HG03354 (cell line): ENCODE measurements at regions not wholly inside any gene's neighbourhood (a gene's known extent, or its start where the extent isn't known, plus 50 kb on each side); places are given as distances from the start of the nearest gene placed in this dataset.

Experiments used
- ATAC-seq: cut with Tn5 transposase; IDR thresholded peaks from one replicate; pipeline ENCODE4 v1.9.1; 2021; ENCODE audit warnings: mild to moderate bottlenecking; ENCODE audit not compliant: unreplicated experiment, poor library complexity, severe bottlenecking

DNA sequence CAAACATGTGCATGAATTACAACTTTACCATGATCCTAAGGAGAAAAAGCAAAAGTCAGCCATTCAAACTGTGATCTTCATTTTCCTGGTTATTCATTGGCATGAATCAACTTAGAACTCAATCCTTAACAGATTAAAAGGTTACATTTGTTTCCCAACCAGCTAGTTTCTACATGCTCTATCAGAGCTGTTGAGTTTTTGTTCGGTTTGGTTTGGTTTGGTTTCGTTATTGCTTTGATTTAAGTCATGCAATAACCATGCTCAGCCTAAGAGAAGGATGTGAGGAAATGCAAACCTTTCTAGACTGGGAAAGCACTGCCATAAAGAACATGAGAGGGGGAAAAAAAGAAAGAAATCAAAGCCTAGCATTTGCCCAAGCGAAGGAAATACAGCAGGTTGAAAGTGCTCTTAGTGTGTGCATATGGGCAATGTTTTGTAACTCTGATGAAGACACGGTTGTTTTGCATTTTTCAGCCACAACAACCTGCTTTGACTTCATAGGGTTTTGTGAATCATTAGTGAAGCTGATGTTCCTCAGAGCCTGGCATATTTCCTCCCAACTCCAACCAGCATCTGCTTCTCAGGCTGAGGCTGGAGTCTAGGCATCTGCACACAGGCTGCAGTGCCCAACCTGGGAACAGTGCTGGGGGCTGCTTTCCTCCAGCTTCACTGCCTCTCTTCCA lies 234.3 kb downstream of the ZNF674 start:
- ATAC-seq: peak; percentile 90

GRCh38 chrX:46308110-46308509 lies 237.1 kb downstream of the ZNF674 start:
- no peak for ATAC-seq

DNA sequence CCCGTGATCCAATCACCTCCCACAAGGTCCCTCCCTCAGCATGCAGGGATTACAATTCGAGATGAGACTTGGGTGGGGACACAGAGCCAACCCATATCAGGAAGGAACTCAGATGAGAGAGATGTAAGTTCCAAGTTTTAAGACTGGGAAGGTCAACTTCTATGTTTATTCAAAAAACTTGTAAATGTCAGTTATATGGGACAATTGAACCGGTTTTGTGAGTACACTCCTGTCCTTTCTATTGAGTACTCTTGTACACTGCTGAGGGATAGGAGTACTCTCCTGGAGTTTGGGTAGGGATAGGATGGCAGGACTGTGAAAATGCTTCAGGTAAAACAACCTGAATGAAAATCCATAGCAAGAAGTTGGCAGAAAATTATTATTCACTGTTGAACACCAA lies 239.1 kb downstream of the ZNF674 start:
- ATAC-seq: no peak

DNA sequence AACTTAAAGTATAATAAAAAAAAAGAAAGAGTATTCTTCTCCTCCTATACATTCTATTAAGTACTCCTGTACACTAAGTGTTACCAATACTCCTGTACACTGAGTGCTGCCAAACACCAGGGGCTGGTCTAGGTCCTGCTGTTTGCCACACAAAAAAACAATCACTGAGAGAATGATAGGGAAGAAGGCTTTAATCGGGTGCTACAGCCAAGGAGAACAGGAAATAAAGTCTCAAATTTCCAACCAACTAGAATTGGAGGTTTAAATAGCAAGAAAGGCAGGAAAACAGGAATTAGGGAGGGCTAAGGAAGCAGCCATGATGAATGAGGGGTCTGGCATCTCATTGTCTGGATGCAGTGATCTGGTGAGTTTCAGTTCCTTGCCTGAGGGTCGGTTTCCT lies 239.8 kb downstream of the ZNF674 start:
- ATAC-seq: no peak

DNA sequence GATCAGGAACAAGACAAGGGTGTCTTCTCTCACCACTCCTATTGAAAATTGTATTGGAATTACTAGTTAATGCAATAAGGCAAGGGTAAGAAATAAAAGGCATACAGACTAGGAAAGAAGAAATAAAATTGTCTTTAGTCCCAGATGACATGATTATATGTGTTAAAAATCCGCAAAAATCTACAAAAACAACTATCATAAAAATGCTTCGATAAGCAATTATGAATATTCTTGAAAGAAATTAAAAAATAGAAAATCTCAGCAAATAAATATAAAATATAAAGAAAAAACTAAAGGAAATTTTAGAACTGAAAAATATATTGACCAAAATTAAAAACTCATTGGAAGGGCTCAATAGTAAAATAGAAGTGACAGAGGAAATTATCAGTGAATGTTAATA lies 243.3 kb downstream of the ZNF674 start:
- ATAC-seq: no peak

GRCh38 chrX:46298821-46299220 lies 246.4 kb downstream of the ZNF674 start:
- ATAC-seq: no peak

DNA sequence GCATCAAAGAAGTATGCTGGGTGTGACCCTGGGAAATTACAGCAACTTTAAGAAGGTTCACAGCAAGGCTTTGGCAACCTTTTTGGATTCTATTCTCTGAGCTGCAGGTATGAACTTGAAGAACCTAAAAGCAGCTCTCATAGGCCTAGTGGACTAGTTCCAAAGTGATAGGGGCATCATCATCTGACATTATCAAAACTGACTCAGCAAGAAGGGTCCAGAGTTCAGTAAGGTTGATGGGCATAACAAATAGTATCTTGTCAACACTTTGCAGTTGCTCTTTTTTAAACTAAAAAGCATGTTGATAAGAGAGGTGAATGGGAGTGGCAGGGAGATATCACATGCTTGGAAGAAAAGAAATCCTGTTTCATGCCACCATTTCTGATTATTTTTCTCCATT lies 249.3 kb downstream of the ZNF674 start:
- no peak for ATAC-seq

DNA sequence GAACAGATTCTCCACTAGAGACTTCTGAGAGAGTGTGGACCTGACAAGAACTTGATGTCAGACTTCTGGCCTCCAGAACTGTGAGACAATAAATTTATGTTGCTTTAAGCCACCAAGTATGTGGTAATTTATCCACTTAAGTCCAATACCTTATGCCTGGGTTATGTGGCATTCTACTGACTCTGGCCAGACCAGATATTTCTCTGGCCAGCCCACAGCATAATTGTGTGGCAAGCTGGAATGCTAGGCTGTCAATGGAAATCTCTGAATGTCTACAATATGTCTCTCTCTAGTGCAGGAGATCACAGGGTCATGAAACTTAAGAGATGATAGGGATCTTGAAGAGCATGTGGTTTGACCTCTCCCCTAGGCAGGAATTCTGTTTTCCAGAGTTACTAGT lies 251.0 kb downstream of the ZNF674 start:
- no peak for ATAC-seq

DNA sequence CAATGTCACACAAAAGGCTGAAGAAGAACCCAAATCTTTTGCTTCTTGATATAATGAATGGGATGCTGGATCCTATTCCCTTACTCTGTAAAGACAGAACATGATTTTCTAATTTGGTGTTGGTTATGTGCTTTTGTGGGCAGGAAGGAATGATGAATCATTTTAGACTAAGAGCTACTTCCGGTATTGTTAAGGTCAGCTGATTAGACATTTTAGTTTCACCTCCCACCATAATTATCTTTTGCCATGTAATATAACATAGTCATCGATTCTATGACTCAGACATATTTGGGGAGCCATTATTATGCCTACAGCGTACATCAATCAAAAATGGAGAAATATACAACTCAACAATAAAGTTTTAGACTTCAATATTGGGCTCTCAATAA lies 265.3 kb downstream of the ZNF674 start:
- peak; percentile 66 for ATAC-seq

DNA sequence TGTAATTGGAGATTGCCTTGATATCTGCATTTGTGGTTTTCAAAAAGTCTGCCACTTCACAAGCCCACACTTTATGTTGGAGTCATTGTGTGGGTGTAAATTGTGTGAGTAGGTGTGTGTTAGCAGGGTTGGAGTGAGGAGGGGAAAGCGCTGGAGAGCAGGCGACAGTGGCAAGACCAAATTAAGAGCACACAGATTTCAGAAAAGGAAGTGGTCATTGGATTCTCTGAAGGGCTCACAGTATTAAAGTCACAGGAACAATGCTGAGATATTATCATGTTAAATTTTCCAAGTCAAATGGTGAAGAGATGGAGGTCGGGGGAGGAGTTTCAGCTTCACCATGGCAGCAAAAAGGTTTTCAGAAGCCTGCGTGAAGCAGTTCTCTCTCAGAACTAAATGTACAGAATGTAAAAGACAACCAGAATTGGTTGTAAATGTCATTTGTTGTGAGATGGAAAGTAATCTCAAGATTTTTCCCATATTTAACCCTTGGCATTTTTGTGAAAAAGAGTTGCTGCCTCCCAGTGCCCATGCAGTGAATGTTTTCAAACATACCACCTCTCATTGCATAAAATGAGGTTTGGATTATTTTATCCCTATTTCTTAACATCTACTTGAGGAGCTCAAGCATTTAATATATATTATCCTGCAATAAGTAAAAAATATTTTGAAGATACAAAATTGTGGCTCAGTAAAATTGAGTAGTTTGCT lies 265.9 kb downstream of the ZNF674 start:
- no peak for ATAC-seq

DNA sequence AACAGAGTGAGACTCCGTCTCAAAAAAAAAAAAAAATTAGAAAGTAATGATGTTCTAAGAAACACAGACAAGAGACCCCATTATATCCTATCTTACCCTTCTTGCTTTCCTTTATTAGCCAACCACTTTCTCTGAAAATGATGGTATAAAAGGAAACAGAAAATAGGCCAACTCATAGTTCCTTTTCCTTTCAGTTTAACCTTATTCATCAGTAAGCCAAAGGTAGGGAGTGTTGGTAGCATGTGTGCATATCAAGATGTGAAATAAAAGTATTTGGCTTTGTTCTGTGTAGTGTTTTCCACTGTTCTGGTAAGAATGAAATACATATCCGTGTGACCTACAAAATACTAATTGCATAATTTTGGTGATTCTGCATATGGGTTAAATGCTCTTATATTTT lies 266.6 kb downstream of the ZNF674 start:
- no peak for ATAC-seq

DNA sequence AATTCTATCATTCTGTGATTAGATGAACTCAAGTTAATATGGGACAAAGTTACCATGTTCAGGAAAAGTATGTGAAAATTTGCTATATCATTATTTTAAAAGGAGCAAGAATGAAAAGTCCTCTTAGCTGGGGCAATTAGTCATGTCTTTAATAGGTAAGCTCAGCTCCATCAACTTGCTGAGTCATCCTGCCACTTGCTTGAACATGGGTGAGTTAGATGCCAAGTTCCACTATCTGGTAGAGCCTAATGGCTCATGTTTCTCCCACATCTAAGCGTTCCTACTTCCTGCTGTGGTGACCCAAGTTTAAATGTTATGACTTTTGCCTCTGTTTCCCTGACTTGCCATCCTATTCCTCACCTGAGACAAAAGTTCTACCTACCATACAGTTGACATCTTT lies 276.8 kb downstream of the ZNF674 start:
- no peak for ATAC-seq

- no peak for ATAC-seq
Measured at GRCh38 chrX:46263494-46263893, 281.7 kb downstream of the ZNF674 start.

DNA sequence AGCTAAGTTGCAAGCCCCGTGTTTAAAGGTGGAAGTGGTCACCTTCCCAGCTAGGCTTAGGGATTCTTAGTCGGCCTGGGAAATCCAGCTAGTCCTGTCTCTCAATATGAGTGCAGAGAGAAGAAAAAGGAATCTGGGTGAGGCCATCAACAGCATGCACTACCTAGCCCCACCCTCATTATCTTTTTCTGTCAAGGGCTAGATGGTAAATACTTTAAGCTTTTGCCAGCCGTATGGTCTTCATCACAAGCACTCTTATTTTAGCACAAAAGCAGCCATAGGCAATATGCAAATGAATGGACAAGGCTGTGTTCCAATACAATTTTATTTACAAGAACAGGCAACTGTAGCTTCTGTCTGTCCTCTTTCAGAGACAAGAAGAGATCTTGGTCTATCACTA lies 282.9 kb downstream of the ZNF674 start:
- no peak for ATAC-seq

GRCh38 chrX:46260499-46260898 lies 284.7 kb downstream of the ZNF674 start:
- no peak for ATAC-seq

DNA sequence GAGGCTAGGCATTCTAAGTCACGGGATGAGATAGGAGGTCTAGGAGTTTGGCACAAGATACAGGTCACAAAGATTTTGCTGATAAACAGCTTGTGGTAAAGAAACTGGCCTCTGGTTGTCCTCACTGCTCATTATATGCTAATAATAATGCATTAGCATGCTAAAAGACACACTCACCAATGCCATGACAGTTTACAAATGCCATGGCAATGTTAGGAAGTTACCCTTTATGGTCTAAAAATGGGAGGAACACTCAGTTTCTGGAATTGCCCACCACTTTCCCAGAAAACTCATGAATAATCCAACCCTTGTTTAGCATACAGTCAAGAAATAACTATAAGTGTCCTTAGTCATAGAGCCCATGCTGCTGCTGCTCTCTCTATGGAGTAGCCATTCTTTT lies 286.9 kb downstream of the ZNF674 start:
- ATAC-seq: no peak

DNA sequence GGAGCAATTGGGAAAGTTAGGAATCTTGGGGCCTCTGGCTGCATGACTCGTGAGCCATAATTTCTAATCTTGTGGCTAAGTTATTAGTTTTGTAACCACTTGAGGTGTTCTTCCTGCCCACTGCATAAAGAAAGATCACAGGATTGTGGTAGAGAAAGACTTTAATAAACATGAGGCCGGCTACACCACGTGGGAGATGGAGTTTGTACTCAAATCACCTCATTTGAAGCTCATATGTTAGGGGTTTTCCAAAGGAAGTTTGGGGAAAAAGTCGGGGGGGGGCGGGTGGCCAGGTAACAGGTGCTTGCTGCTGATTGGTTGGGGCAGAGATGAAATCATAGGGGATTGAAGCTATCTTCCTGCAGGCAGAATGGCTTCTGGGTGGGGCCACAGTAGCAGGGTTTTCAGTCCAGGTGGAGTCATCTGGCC lies 287.8 kb downstream of the ZNF674 start:
- ATAC-seq: no peak

DNA sequence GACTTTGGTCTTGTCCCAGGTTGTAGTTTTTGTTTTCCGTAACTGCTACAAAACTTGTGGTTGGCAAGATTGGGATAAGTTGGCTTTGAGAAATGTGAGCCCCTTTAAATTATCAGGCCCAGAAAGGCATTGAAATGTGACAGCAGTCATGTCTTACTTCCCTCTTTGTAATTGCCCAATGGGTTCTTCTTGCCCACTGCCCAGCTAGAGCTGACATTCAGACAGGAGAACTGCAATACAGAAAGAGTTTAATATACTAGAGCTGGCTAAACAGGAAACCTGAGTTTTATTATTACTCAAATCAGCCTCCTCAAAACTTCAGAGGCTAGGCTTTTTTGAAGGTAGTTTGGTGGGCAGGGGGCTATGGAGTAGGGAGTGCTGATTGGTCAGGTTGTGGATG lies 288.3 kb downstream of the ZNF674 start:
- ATAC-seq: no peak

- ATAC-seq: no peak
Measured at GRCh38 chrX:46255046-46255445, 290.2 kb downstream of the ZNF674 start.

GRCh38 chrX:46254641-46255040 lies 290.6 kb downstream of the ZNF674 start:
- ATAC-seq: no peak

- no peak for ATAC-seq
Measured at GRCh38 chrX:46251755-46252154, 293.5 kb downstream of the ZNF674 start.

- ATAC-seq: no peak
Measured at GRCh38 chrX:46250151-46250550, 295.1 kb downstream of the ZNF674 start.
